ENCODE measurements at regions not wholly inside any gene's neighbourhood (a gene's known extent, or its start where the extent isn't known, plus 50 kb on each side); places are given as distances from the start of the nearest gene placed in this dataset.

DNA sequence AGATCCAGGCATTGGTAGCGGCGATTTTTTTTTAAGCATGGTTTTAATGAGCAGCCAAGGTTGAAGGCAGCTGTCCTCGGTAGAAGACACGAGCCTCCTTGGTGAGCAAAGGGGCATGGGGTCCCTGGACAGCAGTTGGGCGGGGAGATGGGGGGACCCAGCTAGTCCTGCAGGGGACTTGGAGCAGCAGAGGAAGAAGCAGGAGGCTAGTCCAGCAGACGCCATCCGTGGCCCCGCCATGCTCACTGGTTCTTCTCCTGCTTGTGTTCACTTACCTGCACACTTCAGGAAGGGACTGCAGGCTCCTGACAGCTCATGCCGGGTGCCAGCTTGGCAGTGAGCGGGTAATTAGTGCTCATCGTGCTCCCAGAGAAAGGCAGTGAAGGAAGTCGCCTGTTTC, 130.2 kb upstream of the CDH5 start:
- no peaks in the 10 kb centered on the region for H3K27me3 ChIP-seq
- H3K4me1 ChIP-seq = no peaks in the 10 kb centered on the region
- peak in 1 of 2 donors; percentile 68 for DNase-seq (ENCODE audit: low spot score in 2 of 2)
- H3K36me3 ChIP-seq = no peaks in the 10 kb centered on the region
- no peak overlapping the region for H3K27ac ChIP-seq
- H3K4me3 ChIP-seq = no peak overlapping the region
- TF ChIP-seq POLR2AphosphoS5 (IDR thresholded peaks at IDR 0.05) = no peak
- TF ChIP-seq POLR2A (IDR thresholded peaks at IDR 0.05) = no peak
- TF ChIP-seq, protein P1, sequence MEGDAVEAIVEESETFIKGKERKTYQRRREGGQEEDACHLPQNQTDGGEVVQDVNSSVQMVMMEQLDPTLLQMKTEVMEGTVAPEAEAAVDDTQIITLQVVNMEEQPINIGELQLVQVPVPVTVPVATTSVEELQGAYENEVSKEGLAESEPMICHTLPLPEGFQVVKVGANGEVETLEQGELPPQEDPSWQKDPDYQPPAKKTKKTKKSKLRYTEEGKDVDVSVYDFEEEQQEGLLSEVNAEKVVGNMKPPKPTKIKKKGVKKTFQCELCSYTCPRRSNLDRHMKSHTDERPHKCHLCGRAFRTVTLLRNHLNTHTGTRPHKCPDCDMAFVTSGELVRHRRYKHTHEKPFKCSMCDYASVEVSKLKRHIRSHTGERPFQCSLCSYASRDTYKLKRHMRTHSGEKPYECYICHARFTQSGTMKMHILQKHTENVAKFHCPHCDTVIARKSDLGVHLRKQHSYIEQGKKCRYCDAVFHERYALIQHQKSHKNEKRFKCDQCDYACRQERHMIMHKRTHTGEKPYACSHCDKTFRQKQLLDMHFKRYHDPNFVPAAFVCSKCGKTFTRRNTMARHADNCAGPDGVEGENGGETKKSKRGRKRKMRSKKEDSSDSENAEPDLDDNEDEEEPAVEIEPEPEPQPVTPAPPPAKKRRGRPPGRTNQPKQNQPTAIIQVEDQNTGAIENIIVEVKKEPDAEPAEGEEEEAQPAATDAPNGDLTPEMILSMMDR (IDR thresholded peaks at IDR 0.05) = no peak
- TF ChIP-seq EP300 (IDR thresholded peaks at IDR 0.05) = no peak
- H3K9me3 ChIP-seq = no peaks in the 10 kb centered on the region
- 90% methylated on average over 12 of the region's 12 CpGs for WGBS

GRCh38 chr16:66231452-66232160, 134.9 kb upstream of the CDH5 start:
- peak in 1 of 2 donors; percentile 49 for DNase-seq (ENCODE audit: low spot score in 2 of 2)
- no peaks in the 10 kb centered on the region for H3K9me3 ChIP-seq
- WGBS = 80% methylated on average over 9 of the region's 9 CpGs

DNA sequence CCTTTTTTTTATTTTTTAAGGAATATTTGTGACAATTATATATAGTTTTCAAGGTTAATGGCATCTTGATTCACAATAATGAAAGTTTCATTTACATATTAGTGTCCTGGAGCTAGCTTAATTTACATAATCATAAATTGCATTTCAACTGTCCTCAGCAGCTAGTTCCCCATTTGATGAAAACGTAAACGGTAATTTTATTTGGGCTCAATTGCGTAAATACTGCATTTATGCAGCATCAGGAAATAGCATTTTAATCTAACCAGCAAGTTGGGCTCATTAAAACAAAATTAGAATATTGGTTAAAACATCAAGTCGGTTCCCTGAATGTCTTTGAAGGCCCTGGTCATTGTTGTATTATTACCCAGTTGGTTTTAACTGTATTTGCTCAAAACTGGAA, 136.8 kb upstream of the CDH5 start:
- Histone ChIP-seq H3K27me3 (no peaks in the 10 kb centered on the region), H3K9me3 (no peaks in the 10 kb centered on the region), H3K36me3 (no peaks in the 10 kb centered on the region), H3K27ac (no peak overlapping the region), H3K4me1 (no peaks in the 10 kb centered on the region), H3K4me3 (no peak overlapping the region)
- 77% methylated on average over 4 of the region's 4 CpGs for WGBS
- TF ChIP-seq POLR2AphosphoS5 (IDR thresholded peaks at IDR 0.05) = no peak
- TF ChIP-seq, protein P1 (IDR thresholded peaks at IDR 0.05) = no peak
- no peak for TF ChIP-seq POLR2A (IDR thresholded peaks at IDR 0.05)
- TF ChIP-seq EP300 (IDR thresholded peaks at IDR 0.05) = no peak
- no peak for DNase-seq (ENCODE audit: low spot score in 2 of 2)

More at GRCh38 chr16:66231452-66232160, 134.9 kb upstream of the CDH5 start:
- H3K27me3 ChIP-seq = no peaks in the 10 kb centered on the region
- TF ChIP-seq POLR2A (IDR thresholded peaks at IDR 0.05) = no peak
- no peak for TF ChIP-seq EP300 (IDR thresholded peaks at IDR 0.05)
- H3K4me1 ChIP-seq = no peaks in the 10 kb centered on the region
- H3K4me3 ChIP-seq = no peak overlapping the region
- no peaks in the 10 kb centered on the region for H3K36me3 ChIP-seq
- no peak overlapping the region for H3K27ac ChIP-seq

- 70% methylated on average over 7 of the region's 7 CpGs for WGBS
- Histone ChIP-seq H3K27me3 (no peaks in the 10 kb centered on the region), H3K4me3 (no peak overlapping the region), H3K4me1 (no peaks in the 10 kb centered on the region), H3K9me3 (no peaks in the 10 kb centered on the region), H3K27ac (no peak overlapping the region), H3K36me3 (no peaks in the 10 kb centered on the region)
- no peak for TF ChIP-seq EP300 (IDR thresholded peaks at IDR 0.05)
- no peak for TF ChIP-seq POLR2AphosphoS5 (IDR thresholded peaks at IDR 0.05)
- TF ChIP-seq, protein P1 (IDR thresholded peaks at IDR 0.05) = no peak
- no peak for TF ChIP-seq POLR2A (IDR thresholded peaks at IDR 0.05)
- DNase-seq (ENCODE audit: low spot score in 2 of 2) = peak; percentile 1 to 50
Observed at GRCh38 chr16:66228792-66229191, 137.7 kb upstream of the CDH5 start.

- Histone ChIP-seq H3K27ac (no peak overlapping the region), H3K4me1 (no peaks in the 10 kb centered on the region), H3K27me3 (no peaks in the 10 kb centered on the region), H3K36me3 (no peaks in the 10 kb centered on the region), H3K4me3 (no peak overlapping the region), H3K9me3 (no peaks in the 10 kb centered on the region)
- WGBS = 94% methylated on average over 8 of the region's 8 CpGs
- DNase-seq (ENCODE audit: low spot score in 2 of 2) = peak; percentile 46 to 65
- no peak for TF ChIP-seq POLR2AphosphoS5 (IDR thresholded peaks at IDR 0.05)
- TF ChIP-seq, protein P1 (IDR thresholded peaks at IDR 0.05) = no peak
- TF ChIP-seq EP300 (IDR thresholded peaks at IDR 0.05) = no peak
- TF ChIP-seq POLR2A (IDR thresholded peaks at IDR 0.05) = no peak
Observed at GRCh38 chr16:66227766-66228530, 138.5 kb upstream of the CDH5 start.

Measured in suprapubic skin (tissue), 4 donors.